Peyer's patch (tissue), 4 donors: ENCODE measurements at regions not wholly inside any gene's neighbourhood (a gene's known extent, or its start where the extent isn't known, plus 50 kb on each side); places are given as distances from the start of the nearest gene placed in this dataset.

Experiments used
- POLR2A ChIP-seq, 2 donors: fragments of 450-650 bp; IDR thresholded peaks; one replicate each; pipeline ENCODE4 v1.5.1; 2017; ENCODE audit warnings: antibody characterized with exemption in 2 of 2, mild to moderate bottlenecking in 2 of 2, moderate library complexity in 2 of 2
- TF ChIP-seq, protein P1 (sequence below), 6 experiments: fragments of 450-650 bp in 4 of 6; fragments of 200-600 bp in 2 of 6; sonication (generic) in 1 of 6; IDR thresholded peaks; one replicate each; pipeline ENCODE4 v1.5.1; 2017 to 2019; ENCODE audit warnings: antibody characterized with exemption in 6 of 6, mild to moderate bottlenecking in 3 of 6, moderate library complexity in 1 of 6

GRCh38 chr7:118801366-118801765 lies 576.9 kb downstream of the ANKRD7 start:
- TF ChIP-seq, protein P1, sequence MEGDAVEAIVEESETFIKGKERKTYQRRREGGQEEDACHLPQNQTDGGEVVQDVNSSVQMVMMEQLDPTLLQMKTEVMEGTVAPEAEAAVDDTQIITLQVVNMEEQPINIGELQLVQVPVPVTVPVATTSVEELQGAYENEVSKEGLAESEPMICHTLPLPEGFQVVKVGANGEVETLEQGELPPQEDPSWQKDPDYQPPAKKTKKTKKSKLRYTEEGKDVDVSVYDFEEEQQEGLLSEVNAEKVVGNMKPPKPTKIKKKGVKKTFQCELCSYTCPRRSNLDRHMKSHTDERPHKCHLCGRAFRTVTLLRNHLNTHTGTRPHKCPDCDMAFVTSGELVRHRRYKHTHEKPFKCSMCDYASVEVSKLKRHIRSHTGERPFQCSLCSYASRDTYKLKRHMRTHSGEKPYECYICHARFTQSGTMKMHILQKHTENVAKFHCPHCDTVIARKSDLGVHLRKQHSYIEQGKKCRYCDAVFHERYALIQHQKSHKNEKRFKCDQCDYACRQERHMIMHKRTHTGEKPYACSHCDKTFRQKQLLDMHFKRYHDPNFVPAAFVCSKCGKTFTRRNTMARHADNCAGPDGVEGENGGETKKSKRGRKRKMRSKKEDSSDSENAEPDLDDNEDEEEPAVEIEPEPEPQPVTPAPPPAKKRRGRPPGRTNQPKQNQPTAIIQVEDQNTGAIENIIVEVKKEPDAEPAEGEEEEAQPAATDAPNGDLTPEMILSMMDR (IDR thresholded peaks at IDR 0.05): no peak
- TF ChIP-seq POLR2A (IDR thresholded peaks at IDR 0.05): no peak
